Hindlimb muscle (tissue), 1 donor: ENCODE measurements at regions not wholly inside any gene's neighbourhood (a gene's known extent, or its start where the extent isn't known, plus 50 kb on each side); places are given as distances from the start of the nearest gene placed in this dataset.
"Not testable (repeated sequence)": the region's sequence is repeated elsewhere in the genome, so short reads cannot be mapped to it uniquely, and the experiment has no call there.

Experiments used
- DNase-seq: peaks from one replicate; pipeline ENCODE4 v3.0.0-alpha.2; 2013

GRCh38 chr2:192398236-192398635, 203.5 kb upstream of the TMEFF2 start:
- DNase-seq: no peak

DNA sequence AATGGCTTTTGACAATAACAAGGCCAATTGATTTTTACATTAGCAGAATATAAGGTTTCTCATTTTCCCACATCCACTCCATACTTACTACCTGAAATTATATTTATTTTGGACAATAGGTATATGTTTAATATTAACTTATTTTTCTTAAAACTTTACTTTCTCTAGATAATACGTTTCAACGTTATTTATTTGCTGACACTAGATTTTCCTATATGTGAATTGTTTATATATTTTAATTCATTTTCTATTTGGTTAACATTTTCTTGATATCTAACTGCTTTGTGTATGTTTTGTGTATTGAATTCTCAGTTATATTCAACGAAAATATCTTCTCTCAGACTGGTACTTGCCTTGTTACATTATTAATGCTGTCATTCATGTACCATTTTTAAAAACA, 199.9 kb upstream of the TMEFF2 start:
- DNase-seq: no peak

GRCh38 chr2:192391041-192391440, 196.3 kb upstream of the TMEFF2 start:
- no peak for DNase-seq

GRCh38 chr2:192390401-192390800, 195.7 kb upstream of the TMEFF2 start:
- DNase-seq: no peak

DNA sequence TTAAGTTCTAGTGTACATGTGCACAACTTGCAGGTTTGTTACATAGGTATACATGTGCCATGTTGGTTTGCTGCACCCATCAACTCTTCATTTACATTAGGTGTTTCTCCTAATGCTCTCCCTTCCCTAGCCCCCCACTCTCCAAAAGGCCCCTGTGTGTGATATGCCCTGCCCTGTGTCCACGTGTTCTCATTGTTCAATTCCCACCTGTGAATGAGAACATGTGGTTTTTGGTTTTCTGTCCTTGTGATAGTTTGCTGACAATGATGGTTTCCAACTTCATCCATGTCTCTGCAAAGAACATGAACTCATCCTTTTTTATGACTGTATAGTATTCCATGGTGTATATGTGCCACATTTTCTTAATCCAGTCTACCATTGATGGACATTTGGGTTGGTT, 189.5 kb upstream of the TMEFF2 start:
- not testable (repeated sequence) for DNase-seq

DNA sequence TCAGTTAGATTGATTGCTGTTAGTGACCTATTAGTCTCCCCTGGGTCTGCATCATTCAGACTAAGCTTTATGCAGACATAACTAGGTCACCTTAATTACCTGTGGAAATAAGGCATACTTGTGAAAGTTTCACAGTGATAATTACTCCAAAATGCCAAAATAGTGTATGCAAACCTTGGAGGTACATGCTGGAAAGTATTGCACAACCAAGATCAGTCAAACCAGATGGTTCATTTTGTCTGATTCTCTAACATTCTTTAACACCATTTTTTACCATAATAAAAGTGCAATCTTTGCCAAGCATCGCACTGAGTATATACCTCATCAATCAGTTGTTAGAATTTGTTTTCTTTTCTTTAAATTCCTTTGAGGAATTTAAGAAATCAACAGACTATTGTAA, 186.3 kb upstream of the TMEFF2 start:
- no peak for DNase-seq

DNA sequence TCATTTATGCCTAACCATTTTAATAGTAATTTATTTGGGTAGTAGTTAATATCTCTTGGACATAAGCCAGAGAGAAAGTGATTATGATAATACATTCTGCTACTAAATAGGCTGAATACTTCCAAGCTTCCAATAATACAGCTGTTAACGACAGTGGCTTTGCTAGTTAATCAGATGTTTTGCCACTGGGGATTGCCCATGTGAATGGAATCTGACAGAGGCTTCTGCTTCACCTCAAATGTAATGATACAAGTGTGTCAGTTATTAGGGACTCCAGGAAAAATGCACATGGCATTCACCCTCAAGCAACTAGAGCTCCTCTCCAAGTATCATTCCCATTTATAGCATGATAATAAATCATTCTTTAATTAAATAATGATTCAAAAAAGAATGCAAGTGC, 185.0 kb upstream of the TMEFF2 start:
- no peak for DNase-seq

DNA sequence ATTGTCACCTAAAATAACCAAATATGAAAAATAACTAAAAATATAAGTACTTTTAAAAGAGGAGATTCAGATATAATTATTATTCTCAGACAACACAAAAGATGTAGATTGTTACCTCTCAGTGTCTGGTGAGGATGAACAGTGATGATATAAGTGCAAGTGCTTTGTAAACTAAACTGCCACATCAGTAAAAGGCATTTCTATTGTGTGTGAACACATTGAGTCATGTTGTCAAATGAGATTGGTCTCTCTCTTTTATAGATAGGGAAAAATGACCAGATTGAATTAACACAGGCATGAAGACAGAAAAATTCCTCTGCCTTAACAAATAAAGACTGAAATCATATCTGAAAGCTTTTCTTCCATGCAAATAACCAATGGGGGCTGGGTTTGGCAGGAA, 182.4 kb upstream of the TMEFF2 start:
- DNase-seq: no peak

GRCh38 chr2:192373754-192374153, 179.0 kb upstream of the TMEFF2 start:
- DNase-seq: no peak

- no peak for DNase-seq
Measured at GRCh38 chr2:192373221-192373620, 178.5 kb upstream of the TMEFF2 start.

DNA sequence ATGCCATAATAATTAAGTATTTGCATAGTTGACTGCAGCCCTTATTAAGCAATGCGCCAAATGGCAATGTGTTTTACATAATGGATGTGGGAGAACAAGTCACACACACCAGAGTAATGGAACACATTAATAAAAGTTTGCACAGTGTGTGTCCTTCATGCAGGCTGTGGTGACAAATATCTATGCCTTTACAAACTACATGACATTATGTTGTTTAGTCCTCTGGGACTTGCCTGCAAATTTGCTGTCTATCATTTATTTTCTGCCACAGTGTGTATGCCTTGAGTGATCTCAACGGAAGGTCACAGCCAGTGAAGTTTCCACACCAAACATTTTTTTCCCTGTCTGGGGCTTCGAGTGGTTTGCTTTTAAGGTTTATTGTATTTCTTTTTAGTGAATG, 175.2 kb upstream of the TMEFF2 start:
- DNase-seq: no peak

DNA sequence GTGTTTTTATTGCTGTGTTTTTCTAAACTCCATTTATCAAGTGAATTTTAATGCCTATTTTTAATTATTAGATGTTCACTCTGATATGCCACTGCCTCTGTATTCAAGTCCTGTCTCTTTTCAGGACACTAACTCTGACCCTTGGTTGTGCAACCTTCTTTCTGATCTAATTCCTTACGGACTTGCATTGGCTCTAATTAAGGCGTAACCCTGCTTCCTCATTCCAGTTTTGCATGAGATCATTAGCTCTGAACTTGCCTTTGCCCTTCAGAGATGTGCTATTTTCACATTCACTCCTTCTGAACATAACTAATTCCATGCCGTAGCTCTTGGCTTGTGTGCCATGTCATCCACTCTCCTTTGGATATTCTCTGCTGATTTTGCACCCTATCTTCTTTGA, 162.5 kb upstream of the TMEFF2 start:
- DNase-seq: no peak

DNA sequence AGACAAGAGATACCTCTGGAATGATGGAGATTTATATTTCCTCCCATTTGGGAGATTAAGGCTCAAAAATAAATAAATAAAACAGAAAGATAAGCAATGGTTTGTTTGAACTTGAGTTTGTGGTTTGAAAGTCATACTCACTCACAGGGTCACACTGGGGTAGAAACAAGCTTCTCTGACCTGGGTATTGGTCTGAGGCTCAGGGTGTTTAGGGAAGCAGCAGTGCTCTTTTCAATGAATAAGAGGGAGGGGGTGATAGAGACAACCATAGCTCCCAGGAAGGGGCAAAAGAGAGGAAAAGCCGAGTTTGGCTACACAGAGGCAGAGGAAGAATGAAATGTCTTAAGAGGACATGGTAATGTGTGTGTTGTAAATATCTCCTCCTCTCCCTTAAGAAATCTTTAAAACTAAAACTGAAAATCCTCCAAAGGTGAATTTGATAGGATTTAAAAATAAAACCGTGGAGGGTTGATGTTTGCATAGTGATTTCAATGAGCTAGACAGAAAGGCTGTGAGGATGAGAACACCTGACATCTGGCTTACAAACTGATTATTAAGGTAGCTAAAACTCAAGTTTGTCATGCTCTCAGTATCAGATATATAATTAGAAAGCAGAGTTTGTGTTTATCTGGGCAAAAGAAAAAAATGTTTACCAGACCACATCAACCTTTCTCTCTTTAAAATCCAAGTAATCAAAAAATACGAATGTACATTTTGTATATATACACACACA, 159.9 kb upstream of the TMEFF2 start:
- DNase-seq: no peak

DNA sequence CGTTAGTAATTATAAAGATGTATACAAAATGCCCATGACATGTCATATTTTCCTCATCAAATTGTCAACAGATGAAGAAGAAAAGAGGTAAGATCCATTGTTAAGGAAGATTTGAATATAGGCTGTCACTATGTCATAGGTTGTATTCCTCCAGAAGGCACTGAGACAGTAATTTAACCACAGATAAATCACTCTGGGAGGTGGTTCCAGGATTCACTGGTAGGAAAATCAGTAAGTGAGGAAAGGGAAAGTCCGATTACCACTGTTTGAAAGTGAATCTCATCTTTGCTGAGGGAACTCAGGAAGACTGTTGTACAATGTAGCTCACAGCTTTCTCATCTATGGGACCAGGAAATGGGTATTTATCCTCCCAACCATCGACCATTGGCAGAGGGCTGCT, 152.8 kb upstream of the TMEFF2 start:
- no peak for DNase-seq

- DNase-seq: no peak
Measured at GRCh38 chr2:192345287-192345686, 150.6 kb upstream of the TMEFF2 start.

GRCh38 chr2:192333642-192334041, 138.9 kb upstream of the TMEFF2 start:
- no peak for DNase-seq

DNA sequence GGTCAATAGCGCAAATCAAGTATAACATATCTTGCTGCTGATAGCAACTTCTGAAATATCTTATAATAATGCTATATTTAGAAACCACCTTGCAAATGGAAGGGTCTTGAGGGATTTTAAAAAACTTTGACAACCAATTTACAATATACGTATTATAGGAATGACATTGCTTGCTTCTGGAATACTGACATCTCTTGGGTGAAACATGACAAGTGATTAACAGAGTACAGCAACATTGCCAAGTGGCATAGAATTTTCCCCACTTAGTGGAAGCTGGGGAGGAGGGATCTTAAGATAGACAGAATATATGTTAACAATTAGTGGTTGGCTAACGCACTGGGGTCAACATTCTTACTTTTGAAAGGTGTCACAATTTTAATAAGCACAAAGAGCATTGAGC, 133.6 kb upstream of the TMEFF2 start:
- no peak for DNase-seq

DNA sequence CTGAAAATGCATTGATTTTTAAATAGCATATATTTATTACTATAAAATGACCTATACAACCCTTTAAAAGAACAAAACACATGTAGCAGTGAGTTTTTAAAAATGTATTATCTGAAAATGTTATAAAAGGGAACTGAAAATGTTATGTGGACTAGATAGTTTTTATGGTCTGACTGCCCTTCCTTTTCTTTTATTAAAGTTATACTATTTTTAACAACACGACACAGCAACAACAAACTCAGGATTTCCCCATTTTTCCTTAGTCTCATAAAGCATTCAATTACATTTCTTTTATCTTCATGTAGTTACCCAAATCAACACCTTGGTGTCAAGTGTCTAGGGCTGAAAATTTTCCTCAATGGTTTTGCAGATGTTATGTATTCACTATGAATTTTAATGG, 132.8 kb upstream of the TMEFF2 start:
- DNase-seq: no peak

GRCh38 chr2:192315543-192315942, 120.8 kb upstream of the TMEFF2 start:
- no peak for DNase-seq

DNA sequence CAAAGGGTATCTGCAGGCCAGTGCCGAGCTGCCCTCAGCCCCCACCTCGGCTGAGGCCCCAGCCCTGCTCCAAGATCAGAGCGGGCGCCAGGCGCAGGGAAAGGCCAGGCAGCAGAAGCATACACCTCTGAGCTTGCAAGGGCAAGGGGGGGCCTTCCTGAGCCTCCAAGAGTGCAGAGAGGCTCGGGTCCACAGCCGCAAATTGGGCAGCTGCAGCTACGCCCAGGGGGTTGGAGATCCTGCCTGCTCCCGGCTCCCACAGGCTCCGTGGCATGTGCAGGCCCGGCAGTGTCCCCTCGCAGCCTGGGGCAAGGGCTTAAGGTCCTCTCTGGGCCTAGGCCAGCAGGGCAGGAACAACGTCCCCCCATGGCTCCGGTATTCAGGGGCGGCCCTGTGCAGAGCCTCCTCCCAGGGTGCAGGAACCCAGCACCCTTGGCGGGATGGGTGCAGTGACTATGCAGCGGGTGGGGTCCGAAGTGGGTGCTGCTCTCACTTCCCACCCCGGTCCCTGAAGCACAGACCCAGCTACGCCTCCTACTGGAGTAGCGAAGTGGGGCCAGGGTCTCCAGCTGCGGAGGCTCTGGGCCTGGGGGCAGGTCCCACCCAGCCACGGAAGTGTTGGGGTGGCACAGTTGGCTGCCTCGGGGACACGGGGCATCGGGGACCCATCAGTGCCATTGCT, 120.2 kb upstream of the TMEFF2 start:
- no peak for DNase-seq

GRCh38 chr2:192313773-192314172, 119.0 kb upstream of the TMEFF2 start:
- no peak for DNase-seq

DNA sequence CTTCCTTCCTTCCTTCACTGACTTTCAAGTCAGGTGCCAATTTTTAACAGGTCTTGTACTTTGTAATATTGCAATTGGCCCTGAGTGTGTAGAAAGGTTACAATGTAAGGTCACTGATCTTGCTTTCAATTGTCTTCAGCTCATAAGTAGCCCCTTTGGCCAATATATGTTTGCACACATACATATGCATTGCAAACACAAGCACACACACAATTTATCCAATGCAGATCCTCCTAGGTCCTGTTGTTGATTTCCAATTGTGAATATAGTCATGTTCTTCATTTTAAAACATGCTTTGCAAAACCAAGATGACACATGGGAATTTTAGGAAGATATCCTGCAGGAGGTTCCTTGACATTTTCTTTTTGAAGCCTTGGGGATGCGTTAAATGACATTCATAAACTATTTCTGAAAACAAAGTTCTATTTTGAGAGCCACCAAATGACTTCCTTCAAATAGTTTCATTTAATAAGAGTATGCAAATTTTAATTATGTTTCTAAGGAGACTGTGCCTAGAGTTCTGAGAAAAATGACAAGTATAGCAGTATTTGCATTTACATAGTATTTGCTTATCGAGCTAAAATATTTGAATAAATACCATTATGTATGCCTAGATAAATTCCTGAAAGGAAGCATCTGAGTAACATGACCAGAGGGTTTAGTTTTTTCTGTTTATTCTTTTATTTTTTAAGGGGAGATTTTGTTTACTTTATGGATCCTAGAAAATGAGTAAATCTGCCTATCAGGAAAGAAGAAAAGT, 117.1 kb upstream of the TMEFF2 start:
- no peak for DNase-seq

DNA sequence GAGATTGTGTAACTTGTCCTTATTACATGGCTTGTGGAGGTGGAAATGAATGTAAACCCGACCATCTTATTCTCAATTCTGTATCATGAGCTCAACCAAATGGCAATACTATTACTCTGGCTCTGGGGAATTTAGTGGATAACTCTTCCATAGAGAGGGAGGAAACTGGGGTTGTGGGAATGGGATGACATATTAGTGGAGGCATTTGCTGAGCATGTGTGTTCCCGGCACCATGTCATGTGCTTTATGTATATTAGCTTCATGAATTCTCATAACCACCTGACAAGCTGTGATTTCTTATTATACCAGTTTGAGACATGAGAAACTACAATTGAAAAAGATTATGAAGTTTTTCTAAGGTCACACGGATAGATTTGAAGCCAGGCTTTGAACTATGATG, 112.8 kb upstream of the TMEFF2 start:
- no peak for DNase-seq

DNA sequence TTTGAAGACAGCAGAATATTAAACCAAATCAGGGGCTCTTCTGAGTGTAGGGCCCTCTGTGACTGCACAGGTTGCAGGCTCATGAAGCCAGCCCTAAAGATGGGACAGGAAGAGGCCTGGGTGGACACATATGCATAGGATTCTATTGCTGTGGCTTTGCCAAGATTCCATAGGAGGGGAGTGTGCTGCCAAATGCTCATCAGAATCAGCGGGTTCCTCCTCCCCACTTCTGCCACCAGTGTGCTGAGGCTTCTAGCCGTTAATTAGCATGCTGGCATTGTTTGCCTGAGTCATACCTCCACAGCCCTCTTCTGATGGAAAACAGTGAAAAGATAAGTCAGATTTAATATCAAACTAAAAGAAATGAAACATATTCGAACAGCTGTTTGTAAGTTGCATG, 103.9 kb upstream of the TMEFF2 start:
- DNase-seq: no peak
